Neural progenitor cell (in vitro differentiated cells): ENCODE measurements at regions not wholly inside any gene's neighbourhood (a gene's known extent, or its start where the extent isn't known, plus 50 kb on each side); places are given as distances from the start of the nearest gene placed in this dataset.

Source experiments
- EZH2phosphoT487 ChIP-seq: fragments of 200-600 bp; sonication (generic); IDR thresholded peaks from 2 replicates; pipeline ENCODE4 v1.6.1; 2017; ENCODE audit warnings: antibody characterized with exemption
- TF ChIP-seq, protein P1 (sequence below): fragments of 200-600 bp; sonication (generic); IDR thresholded peaks from 2 replicates; pipeline ENCODE4 v1.5.1; 2017; ENCODE audit warnings: antibody characterized with exemption, mild to moderate bottlenecking

DNA sequence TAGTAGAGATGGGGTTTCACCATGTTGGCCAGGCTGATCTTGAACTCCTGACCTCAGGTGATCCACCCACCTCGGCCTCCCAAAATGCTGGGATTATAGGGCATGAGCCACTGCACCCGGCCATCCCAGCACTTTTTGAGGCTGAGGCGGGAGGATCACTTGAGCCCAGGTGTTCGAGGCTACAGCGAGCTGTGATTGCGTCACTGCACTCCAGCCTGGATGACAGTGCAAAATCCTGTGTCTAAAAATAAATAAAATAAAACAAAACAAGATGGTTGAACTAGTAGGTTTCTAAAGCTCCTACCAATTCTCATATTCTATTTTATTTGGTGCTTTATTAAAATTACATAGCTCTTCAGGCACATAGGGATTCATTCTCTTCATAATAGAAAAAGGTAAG is 890.3 kb upstream of the AUTS2 start:
- TF ChIP-seq, protein P1, sequence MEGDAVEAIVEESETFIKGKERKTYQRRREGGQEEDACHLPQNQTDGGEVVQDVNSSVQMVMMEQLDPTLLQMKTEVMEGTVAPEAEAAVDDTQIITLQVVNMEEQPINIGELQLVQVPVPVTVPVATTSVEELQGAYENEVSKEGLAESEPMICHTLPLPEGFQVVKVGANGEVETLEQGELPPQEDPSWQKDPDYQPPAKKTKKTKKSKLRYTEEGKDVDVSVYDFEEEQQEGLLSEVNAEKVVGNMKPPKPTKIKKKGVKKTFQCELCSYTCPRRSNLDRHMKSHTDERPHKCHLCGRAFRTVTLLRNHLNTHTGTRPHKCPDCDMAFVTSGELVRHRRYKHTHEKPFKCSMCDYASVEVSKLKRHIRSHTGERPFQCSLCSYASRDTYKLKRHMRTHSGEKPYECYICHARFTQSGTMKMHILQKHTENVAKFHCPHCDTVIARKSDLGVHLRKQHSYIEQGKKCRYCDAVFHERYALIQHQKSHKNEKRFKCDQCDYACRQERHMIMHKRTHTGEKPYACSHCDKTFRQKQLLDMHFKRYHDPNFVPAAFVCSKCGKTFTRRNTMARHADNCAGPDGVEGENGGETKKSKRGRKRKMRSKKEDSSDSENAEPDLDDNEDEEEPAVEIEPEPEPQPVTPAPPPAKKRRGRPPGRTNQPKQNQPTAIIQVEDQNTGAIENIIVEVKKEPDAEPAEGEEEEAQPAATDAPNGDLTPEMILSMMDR = no peak
- no peak for TF ChIP-seq EZH2phosphoT487
